ENCODE measurements at regions not wholly inside any gene's neighbourhood (a gene's known extent, or its start where the extent isn't known, plus 50 kb on each side); places are given as distances from the start of the nearest gene placed in this dataset.
"Not testable (repeated sequence)": the region's sequence is repeated elsewhere in the genome, so short reads cannot be mapped to it uniquely, and the experiment has no call there.

DNA sequence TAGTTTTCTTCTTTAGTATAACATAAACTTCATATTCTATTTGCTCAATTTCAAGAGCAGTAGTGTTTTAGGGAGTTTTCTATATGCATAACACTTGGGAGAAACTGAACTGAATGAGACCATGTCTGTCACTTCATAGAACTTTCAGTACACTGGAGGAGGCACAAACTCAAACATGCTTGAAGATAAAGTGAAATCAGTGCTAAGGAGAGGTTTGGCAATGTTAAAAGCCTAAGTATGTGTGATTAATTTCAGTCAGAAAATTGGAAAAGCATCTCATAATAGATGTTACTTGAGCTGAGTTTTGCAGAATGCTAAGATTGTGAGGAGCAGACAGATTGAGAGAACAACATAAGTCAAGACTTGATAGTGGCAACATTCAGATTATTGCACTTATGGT lies 411.2 kb upstream of the HS3ST1 start:
- no peak for DNase-seq (ENCODE audit: low spot score)

DNA sequence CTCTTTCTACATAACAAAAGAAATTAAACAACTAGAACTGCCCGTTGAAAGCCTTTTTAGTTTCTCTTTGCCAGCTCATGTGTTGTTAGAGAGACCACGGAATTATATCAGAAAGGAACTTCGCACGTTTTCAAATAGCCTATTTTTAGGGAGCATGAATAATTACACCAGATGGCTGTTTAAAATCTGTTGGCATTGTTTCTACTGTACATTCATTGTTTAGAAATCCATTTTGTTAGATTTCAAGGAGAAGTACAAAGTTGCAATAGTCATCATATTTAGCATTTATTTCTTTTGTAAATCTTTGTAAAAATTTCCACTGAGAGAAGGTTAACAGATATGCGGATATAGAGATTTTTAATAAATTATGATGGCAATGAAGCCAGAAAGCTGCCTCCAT lies 403.0 kb upstream of the HS3ST1 start:
- no peak for DNase-seq (ENCODE audit: low spot score)

DNA sequence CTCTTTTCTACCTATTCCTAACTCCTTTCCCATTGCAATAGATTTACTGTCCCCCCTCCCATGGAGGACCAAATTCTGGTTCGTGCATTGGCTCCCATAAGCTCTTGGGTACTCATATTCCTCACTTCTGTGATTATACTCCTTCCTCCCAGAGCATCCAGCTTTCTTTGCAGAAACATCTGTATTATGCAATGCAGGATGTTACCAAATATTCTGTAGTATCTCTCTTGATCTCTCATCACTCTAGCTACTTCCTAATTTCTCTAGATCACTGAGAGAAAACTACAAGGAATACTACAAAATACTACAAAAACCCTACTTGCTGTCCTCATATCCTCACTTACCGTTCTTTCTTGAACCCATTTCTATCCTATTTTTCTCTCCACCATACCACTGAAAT lies 395.9 kb upstream of the HS3ST1 start:
- DNase-seq (ENCODE audit: low spot score), result no peak

DNA sequence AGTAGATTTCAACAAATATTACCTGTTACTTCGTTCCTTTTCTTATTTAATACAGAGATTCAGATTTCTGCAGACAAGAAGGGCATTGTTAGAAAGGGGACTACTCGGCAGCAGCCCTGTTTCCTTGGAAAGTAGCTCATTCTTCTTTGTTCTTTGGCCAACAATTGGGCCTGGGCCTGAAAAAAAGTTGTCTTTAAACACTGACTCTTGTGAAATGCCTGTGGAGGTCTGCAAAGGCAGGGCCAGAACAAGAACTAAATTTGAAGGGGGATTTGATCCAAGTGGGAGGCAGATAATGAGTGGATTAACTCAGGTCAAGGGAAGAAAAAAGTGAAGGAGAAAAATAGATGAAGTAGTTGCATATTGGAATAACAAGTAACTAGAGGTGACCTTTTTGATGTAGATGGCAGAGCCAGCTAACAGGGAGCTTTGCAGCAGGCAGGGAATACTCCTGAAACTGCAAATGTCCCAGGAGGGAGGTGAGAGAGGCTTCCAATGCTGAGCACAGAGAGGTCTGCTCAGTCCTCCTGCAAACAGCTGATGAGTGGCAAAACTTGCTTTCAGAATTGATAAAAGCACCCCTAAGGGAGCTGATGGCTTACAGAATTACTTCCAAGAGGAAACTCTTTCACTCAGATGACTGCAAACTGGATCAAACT lies 393.2 kb upstream of the HS3ST1 start:
- DNase-seq (ENCODE audit: low spot score), result no peak

DNA sequence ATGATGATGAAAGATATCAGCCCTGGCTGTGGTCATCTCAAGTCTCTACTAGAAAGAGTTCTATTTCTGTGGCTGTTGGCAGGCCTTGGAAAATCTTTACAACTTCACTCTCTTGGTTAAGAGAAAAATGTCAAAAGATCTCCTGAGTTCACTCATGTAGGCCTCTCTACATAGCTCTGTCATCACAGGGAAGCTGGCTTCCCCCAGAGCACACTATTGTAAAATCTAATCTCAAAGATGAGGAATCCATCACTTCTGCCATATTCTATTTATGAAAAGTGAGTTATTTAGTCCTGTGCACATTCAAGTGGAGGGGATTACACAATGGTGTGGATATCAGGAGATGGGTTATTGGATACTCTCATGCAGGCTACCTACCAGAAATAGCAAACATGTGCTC lies 388.4 kb upstream of the HS3ST1 start:
- no peak for DNase-seq (ENCODE audit: low spot score)

DNA sequence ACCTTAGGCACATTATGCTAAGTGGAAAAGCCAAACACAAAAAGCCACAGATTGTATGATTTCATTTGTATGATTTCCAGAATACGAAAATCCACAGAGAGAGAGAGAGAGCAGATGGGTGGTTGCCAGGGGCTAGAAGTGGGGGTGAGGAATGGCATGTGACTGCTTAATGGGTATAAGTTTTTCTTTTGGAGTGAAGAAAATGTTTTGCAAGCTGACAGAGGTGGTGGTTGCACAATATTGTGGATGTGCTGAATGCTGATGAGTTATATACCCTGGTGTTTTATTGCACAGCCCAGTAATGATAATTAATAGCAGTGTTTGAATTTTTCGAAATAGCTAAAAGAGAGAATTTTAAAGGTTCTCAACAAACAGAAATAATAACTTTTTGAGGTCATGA lies 386.1 kb upstream of the HS3ST1 start:
- DNase-seq (ENCODE audit: low spot score), result no peak

DNA sequence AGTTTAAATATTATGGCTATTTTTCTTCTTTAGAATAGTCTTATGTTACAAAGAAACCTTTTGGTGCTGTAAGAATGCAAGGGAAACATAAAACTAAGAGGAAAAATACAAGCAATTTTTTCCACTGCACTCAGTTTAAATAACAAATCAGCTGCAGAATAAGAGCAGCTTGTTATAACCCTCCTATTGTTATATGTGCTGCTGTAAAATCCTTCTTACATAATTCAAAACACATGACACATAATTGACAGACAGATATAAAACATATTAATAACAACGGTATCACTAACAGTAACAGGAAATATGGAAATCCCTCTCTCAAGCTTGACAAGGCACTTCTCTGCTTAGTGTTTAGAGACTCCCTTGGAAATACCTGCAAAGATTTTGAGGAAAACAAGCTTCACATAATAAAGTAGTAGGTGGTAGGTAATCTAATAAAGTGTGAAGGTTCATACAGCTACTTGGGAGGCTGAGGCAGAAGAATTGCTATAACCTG lies 385.3 kb upstream of the HS3ST1 start:
- DNase-seq (ENCODE audit: low spot score), result no peak

DNA sequence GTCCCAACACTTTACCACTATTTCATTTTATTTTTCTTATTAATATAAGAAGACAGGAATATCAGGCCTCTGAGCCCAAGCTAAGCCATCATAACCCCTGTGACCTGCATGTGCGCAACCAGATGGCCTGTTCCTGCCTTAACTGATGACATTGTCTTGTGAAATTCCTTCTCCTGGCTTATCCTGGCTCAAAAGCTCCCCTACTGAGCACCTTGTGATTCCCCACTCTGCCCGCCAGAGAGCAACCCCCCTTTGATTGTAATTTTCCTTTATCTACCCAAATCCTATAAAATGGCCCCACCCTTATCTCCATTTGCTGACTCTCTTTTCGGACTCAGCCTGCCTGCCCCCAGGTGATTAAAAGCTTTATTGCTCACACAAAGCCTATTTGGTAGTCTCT lies 382.8 kb upstream of the HS3ST1 start:
- DNase-seq (ENCODE audit: low spot score), result not testable (repeated sequence)

DNA sequence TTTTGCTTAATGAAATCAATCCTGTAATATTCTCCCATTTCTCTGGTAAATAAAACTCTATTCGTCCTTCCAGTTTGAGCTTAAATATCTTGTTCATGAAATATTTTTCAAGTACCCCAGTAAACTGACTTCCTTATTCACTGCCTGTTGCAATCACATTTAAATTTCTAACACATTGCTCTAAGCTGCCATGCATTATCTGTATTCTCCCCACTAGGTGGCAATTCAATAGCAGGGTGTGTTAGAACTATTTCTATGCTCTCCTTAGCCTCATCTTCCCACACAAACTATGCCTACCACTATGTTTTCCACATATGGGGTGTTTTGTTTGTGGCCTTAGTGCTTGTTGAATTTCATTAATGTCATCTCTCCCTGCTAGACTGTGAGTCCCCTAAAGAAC lies 377.1 kb upstream of the HS3ST1 start:
- DNase-seq (ENCODE audit: low spot score), result peak; percentile 43

DNA sequence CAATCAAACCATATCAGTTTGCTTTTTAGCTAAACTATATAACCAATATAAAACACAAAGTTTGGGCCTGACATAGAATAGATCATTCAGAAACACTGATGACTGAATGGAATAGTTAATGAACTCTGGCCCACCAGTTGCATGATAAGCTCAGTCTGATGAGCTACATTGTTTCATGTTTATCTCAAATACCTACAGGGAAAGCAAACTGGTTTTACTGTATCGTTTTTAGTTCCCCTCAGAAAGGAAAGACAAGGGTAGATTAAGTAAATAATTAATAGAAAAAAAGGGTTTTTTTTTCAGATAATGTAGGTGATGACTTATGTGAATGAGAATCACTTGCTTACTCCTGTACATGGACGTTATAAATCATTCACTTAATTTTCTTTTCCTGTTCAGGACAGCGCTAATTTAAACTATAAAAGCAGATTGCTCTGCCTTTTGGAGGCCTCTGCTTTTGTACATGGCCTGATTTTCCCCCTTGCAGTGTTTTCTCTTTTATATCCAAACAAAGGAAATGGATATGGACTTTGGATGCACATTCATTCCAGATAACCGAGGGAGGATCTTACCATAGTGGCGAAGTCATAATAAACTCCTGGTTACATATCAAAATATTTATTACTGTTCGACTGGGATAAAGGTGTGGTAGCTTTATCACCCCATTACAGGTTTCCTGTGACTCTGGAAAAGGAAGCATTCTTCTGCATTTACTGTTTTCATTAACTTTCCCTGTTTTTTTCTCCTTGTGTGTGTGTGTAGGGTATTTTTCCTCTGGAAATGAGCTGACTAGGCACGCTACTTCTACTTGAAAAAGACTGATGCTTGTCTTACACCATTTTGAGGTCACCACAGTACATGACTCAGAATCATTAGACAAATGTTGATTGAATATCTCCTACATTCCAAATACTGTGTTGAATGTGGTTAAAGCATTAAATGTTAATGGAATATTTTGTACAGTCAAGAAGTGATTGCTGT lies 373.1 kb upstream of the HS3ST1 start:
- DNase-seq (ENCODE audit: low spot score), result no peak

DNA sequence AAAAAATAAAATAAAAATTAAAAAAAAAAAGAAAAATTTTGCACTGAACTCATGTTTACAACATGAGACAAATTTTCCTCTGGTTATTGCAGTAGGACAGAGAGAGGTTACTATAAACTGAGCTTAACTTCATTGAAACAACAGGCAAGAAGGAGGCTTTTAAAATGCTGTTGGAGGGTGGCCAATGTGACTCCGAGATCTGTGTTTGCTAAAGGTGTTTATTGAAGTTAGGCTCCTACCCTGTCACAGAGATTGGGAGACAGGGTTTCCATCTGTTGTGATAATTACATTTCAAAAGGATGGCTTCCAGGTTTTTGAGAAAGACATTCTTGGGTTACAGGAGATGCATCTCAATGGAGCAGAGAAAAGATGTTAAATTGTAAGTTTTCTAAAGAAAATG lies 370.5 kb upstream of the HS3ST1 start:
- no peak for DNase-seq (ENCODE audit: low spot score)

DNA sequence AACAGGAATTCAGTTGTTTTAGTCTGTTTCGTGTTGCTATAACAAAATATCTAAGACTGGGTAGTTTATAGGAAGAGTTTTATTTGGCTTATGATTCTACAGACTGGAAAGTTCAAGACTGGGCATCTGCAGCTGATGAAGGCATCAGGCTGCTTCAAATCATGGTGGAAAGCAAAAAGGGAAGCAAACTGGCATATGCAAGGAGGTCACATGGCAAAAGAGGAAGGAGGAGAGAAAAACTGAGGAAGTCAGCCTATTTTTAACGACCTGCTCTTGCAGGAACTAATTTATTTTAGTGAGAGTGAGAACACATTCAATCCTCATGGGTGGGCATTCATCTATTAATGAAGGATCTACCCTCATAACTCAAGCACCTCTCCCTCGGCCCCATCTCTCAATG lies 363.1 kb upstream of the HS3ST1 start:
- no peak for DNase-seq (ENCODE audit: low spot score)

DNA sequence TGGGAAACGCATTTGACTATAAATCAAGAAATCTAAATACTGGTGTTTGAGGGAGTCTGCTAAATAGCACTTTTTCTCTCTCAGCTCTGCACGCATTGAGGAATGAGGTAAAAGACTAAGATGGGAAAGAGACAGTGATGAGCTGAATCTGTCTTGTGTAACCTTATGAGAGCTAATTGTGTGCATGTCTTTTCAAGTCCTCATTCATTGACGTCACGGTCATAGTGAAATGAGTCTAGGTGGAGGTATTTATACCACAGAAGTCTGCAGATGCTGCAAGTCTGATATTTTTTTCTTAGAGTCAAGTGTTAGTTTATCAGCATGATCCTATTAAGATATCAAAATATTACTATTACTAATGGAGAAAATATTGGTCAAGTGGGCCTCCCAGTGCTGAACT lies 361.5 kb upstream of the HS3ST1 start:
- no peak for DNase-seq (ENCODE audit: low spot score)

DNA sequence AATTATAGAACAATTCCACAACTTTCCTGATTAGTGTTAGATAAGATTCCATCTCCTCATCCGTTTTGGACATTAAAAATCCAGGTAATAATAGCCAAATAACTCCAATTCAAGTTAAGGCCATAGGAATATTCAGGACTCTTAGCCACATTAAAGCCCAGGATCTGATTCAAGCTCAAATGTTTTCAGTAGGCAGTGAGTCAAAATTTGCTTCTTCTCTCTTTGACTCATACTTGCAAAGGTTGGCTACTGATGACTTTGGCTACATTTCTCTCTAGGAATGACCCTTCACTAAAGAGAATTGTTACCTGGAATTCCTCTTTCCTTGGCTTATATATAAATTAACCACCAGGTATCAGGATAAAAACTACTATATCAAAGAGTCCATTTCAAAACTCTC lies 354.9 kb upstream of the HS3ST1 start:
- no peak for DNase-seq (ENCODE audit: low spot score)

DNA sequence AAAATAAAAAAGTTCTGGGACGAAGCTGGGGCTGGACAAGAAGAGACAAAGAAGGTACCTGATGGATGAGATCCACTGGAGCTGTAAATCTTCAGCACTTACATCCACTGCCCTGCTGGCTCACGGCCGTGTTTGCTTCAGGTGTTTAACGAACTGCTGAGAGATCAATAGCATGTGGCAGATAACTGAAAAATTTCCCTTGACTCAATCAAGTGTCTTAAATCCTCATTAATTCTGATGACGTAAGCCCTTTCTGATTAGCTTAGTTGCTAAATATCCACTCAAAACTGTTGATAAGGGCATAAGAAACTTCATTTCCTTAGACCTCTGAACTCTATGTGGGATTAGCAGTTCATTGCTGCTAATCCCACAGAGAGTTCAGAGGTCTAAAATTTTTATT lies 354.2 kb upstream of the HS3ST1 start:
- DNase-seq (ENCODE audit: low spot score), result no peak

DNA sequence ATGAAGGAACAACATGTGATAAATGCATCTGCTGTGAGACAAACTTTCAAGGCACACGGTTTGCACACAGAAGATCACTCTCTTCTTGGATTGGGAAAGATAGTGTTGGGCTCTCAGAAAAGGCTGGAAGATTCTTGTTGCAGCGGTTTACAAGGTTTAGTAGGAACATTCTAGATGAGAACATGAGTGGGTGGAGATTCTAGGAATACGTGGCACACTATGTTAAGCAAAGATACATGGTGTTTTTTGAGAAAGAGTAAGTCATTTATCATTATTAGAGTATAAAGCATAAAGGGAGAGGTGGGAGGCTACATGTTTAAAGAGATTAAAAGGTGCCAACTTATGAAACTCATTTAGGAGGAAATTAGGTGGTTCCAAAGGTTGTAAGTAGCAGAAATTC lies 348.8 kb upstream of the HS3ST1 start:
- no peak for DNase-seq (ENCODE audit: low spot score)

DNA sequence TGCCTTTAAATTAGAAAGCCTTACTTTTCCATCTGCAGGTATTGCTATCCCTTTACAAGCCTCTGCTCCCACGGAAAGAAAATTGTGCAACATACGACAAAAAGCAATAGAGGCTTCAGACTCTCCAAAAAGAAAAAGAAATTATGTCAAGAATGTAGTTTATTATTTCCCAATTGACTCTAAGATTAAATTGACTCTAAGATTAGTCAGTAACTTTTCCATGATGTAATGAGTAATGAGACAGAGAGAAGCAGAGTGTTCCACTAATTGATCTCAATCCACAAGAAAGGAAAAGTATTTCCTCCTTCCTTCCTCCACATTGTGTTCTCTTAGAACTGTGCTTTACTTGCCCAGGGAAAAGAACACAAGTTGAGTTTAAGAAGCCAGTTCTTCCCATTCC lies 345.7 kb upstream of the HS3ST1 start:
- no peak for DNase-seq (ENCODE audit: low spot score)

DNA sequence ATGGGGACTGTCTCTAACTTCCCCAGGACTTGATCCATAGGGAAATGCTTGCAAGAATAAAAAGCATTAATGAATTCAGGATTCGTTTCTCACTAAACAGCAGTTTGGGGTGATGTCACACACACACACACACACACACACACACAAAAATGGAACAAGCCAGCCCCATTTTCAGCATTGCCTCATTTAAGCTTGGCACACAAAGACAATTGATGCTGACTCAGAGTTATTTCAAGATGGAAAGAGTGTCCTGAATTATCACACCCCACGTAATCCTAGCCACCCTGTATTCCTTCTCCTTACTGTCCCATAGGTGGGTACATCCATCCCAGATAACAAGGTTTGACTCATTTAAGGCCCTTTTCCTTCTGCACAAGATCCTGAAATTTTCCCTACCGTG lies 345.1 kb upstream of the HS3ST1 start:
- DNase-seq (ENCODE audit: low spot score), result no peak

DNA sequence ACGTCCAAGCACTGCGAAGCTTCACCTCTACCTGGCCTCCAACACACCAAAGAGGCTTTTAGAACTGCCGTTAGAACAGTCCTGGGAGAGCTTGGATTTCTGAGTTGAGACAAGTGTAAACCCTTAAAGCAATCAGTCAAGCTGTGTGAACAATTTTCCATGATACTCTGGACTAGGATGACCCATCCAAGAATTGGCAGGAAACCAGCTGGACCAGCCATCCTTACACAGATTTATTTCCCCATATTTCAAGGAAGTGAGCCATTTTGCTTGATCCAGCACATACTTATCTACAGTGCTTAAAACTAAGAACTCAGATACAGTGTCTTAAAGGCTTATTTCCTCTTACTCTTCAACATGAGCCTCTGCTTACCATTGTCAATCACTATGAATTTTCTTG lies 340.7 kb upstream of the HS3ST1 start:
- no peak for DNase-seq (ENCODE audit: low spot score)

DNA sequence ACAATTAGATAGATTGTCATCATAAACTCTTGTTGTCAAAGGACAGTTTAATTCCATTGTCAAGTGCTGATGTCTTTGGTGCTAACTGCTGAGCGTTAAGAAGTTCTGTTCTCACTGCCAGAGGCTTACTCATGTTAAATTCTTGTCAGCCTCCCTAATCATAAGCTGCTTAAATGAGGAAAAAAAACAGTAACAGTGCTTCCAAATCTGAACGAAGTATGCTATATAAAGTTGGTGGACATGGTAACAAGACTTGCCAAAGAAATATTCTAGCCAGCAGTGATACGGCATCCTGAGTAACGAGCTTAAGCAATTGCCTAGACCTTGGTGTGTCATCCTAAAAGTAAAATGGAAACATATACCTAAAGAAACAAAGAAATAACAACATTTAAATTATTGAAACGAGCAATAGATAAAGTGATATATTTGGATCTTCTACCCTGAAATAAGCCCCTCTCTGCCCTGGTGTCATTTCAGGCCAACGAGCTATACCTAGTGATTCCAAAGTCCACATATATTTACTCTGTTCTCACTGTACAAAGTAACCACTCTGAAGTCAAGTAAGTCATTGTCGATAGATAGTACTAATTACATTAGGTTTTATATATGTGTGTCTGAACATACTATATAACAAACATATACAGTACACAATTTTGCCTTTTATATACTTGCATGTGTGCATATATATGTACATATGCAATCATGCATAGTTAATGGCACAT lies 339.7 kb upstream of the HS3ST1 start:
- no peak for DNase-seq (ENCODE audit: low spot score)

DNA sequence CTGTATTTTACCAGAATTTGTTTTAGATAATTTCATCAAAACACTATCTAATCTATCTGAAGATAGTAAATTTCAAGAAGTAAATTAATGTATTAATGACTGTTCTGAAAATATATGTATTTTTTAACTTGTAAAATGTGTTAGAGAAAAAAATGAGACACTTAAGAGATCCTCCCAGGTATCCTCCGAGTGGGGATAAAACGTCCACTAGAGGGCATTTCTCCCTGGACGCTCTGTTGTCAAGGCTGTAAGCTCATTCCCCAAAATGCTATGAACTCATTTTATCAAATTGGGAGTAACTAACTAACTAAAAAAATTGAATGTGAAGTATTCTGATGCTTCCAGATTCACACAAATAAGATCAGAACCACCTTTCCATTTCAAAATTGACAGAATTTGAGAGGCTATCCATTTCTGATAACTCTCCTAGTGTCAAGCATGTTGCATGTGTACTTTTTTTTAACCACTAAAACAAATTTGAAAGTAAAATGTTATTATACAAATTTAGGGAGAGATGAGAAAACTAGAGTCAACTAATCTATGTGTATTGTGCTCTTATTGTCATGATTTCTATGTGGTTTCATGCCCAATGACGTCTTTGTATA lies 337.3 kb upstream of the HS3ST1 start:
- peak; percentile 58 for DNase-seq (ENCODE audit: low spot score)

DNA sequence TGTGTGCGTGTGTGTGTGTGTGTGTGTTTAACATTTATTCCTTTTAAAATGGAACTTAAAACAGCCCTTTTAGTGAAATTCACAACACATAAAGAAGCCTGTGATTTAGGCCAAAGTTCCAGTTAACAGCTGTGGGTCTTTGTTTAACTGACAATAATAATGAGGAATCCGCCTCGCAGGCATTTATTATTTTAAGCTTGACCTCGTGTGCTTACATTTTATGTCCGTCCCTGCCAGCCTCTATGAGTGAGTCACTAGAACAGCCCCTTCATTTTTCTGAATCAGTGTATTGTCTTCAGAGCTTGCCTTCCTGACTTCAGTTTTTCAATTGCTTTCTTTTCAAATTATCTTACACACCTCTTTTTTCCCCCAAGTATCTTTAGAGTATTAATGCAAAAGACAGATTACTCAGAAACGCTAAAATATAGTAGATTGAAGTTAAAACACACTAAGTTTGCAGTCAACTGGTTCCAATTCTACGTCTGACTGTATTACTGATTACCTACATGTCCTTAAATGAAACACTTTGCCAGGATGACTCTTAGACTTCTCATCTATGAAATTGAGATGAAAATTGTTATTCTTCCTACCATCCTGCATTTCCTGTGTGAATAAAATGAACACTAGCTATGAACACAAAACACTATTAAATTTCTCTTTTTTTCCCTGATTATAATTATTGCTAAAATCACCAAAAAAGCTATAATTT lies 319.6 kb upstream of the HS3ST1 start:
- no peak for DNase-seq (ENCODE audit: low spot score)
